B cell (primary cell): ENCODE measurements at regions not wholly inside any gene's neighbourhood (a gene's known extent, or its start where the extent isn't known, plus 50 kb on each side); places are given as distances from the start of the nearest gene placed in this dataset.

Experiments used
- ATAC-seq: fragments of 200-7000 bp; cut with Tn5 transposase; one replicate; pipeline ENCODE4 v1.10.0; 2021; ENCODE audit warnings: low read depth, mild to moderate bottlenecking, moderate number of reproducible peaks, moderate library complexity
- CTCF ChIA-PET: fragments of 350-600 bp; sonication (Branson Sonifier 250); formaldehyde crosslinking; loops from one replicate; lab custom pipeline; 2021; ENCODE audit warnings: antibody characterized with exemption, inconsistent platforms; lab: Charles Lee
- POLR2A ChIA-PET: fragments of 350-600 bp; sonication (Branson Sonifier 250); formaldehyde crosslinking; loops from one replicate; lab custom pipeline; 2021; ENCODE audit warnings: antibody characterized with exemption; lab: Charles Lee
- DNase-seq: peaks from one replicate; pipeline ENCODE4 v3.0.0; 2013
- H2AFZ ChIP-seq: 2 replicates; pipeline ENCODE4 v1.6.1; 2012; ENCODE audit warnings: mild to moderate bottlenecking, low read depth, low read length; ENCODE audit not compliant: insufficient read depth, poor library complexity, severe bottlenecking
- H3K27ac ChIP-seq, 2 donors: 1 replicate in 1 of 2; 2 replicates in 1 of 2; pipeline ENCODE4 v1.5.1; 2012 to 2013; ENCODE audit warnings: low read length in 2 of 2, mild to moderate bottlenecking in 2 of 2, moderate library complexity in 1 of 2
- H3K27me3 ChIP-seq, 4 experiments: fragments of 200-600 bp in 1 of 4; sonication (generic) in 1 of 4; replicated peaks in 1 of 4; 1 replicate in 2 of 4; 2 replicates in 2 of 4; pipeline versions ENCODE4 v1.6.1 to v1.7.0; 2013 to 2016; ENCODE audit warnings: low read length in 3 of 4, mild to moderate bottlenecking in 2 of 4, mixed read lengths in 1 of 4, moderate library complexity in 1 of 4; ENCODE audit not compliant: insufficient read depth in 4 of 4, control insufficient read depth in 3 of 4; ENCODE audit errors: control extremely low read depth in 1 of 4
- H3K36me3 ChIP-seq, 2 experiments: replicated peaks in 1 of 2; 1 replicate in 1 of 2; 2 replicates in 1 of 2; pipeline versions ENCODE4 v1.6.1 to v1.7.1; 2013; ENCODE audit warnings: low read length in 1 of 2; ENCODE audit not compliant: insufficient read depth in 2 of 2, control insufficient read depth in 1 of 2; ENCODE audit errors: control extremely low read depth in 1 of 2, extremely low read depth in 1 of 2
- H3K4me1 ChIP-seq, 2 donors: fragments of 200-600 bp in 1 of 2; sonication (generic) in 1 of 2; 1 replicate in 1 of 2; 2 replicates in 1 of 2; pipeline versions ENCODE4 v1.5.1 to v1.6.1; 2013 to 2017; ENCODE audit warnings: low read length in 2 of 2; ENCODE audit not compliant: control insufficient read depth in 2 of 2, insufficient read depth in 2 of 2
- H3K4me2 ChIP-seq: replicated peaks from 2 replicates; pipeline ENCODE3; 2012; ENCODE audit warnings: mild to moderate bottlenecking, low read depth, low read length; ENCODE audit not compliant: poor library complexity, severe bottlenecking
- H3K4me3 ChIP-seq, 5 experiments: fragments of 200-600 bp in 1 of 5; sonication (generic) in 1 of 5; 1 replicate in 3 of 5; 2 replicates in 2 of 5; pipeline versions ENCODE4 v1.5.1 to v1.7.0; 2011 to 2016; ENCODE audit warnings: low read length in 4 of 5, mild to moderate bottlenecking in 4 of 5, low read depth in 2 of 5, control low read depth in 1 of 5, moderate library complexity in 1 of 5; ENCODE audit not compliant: insufficient read depth in 1 of 5; ENCODE audit errors: control extremely low read depth in 1 of 5, extremely low read depth in 1 of 5
- H3K79me2 ChIP-seq: fragments of 200-600 bp; sonication (generic); one replicate; pipeline ENCODE4 v1.6.0; 2016; ENCODE audit warnings: low read length; ENCODE audit not compliant: control insufficient read depth, insufficient read depth
- H3K9ac ChIP-seq: fragments of 200-600 bp; sonication (generic); 2 replicates; pipeline ENCODE4 v1.6.1; 2017; ENCODE audit warnings: mild to moderate bottlenecking, low read length, moderate library complexity
- H3K9me3 ChIP-seq, 3 donors: one replicate each; pipeline versions ENCODE4 v1.6.1 to v1.7.1; 2013; ENCODE audit warnings: low read length in 2 of 3; ENCODE audit not compliant: control insufficient read depth in 2 of 3, insufficient read depth in 1 of 3; ENCODE audit errors: control extremely low read depth in 1 of 3
- H4K20me1 ChIP-seq: 2 replicates; pipeline ENCODE4 v1.6.0; 2012; ENCODE audit warnings: mild to moderate bottlenecking, low read length; ENCODE audit not compliant: insufficient read depth, control insufficient read depth, poor library complexity, severe bottlenecking
- H3K27ac Mint-ChIP-seq: one replicate; pipeline ENCODE4 v1.8.0; 2021; ENCODE audit warnings: mixed read lengths
- H3K27me3 Mint-ChIP-seq: one replicate; pipeline ENCODE4 v1.8.0; 2021; ENCODE audit warnings: mixed read lengths
- H3K4me1 Mint-ChIP-seq: one replicate; pipeline ENCODE4 v1.8.0; 2021; ENCODE audit warnings: mixed read lengths
- H3K4me3 Mint-ChIP-seq: one replicate; pipeline ENCODE4 v1.8.0; 2021; ENCODE audit warnings: mixed read lengths
- H3K9me3 Mint-ChIP-seq: one replicate; pipeline ENCODE4 v1.8.0; 2022; ENCODE audit warnings: mixed read lengths; ENCODE audit not compliant: insufficient read depth
- EZH2 ChIP-seq: IDR thresholded peaks from 2 replicates; pipeline ENCODE4 v1.6.1; 2012; ENCODE audit warnings: borderline replicate concordance, low read depth, mild to moderate bottlenecking, moderate library complexity, low read length; ENCODE audit not compliant: insufficient read depth, poor library complexity, severe bottlenecking
- WGBS: methylation state at CpG from one replicate; pipeline ENCODE4 v1.1.5; 2013; ENCODE audit warnings: missing lambda C conversion rate; ENCODE audit not compliant: insufficient coverage; 5-methylcytosine and 5-hydroxymethylcytosine counted together
- intact Hi-C: fragments of 100-400 bp; cut with micrococcal nuclease; formaldehyde crosslinking; loops from one replicate; pipeline ENCODE4 v1.10.0; 2022
- TF ChIP-seq, protein P1 (sequence below): fragments of 200-600 bp; IDR thresholded peaks from one replicate; pipeline ENCODE4 v1.8.0; 2022; ENCODE audit warnings: antibody characterized with exemption, mild to moderate bottlenecking

DNA sequence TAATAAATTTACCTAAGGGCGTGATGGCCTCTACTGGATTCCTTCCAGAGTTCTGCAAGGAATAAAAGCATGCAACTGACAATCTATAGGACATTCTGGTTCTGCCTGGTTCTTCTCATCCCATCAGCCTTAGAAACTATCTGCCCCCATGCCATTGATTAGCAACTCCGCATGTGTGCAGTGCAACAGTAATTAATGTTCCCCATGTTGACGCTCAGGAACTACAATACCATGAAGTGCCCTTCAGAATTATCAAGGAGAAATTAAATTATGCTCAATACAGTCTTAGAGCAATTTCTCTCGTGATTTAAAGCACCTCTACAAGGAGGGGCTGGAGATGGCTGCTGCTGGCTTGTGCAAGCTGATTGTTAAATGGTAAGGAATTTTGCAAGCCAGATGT is 61.7 kb upstream of the MAP4K3 start:
- 96% methylated on average over 3 of the region's 4 CpGs for WGBS
- H3K27ac ChIP-seq = no peak overlapping the region
- peaks cover 24% of the 10 kb centered on the region for H3K4me1 Mint-ChIP-seq
- no peak overlapping the region for H3K4me3 Mint-ChIP-seq
- CTCF ChIA-PET = no interaction called here
- no peaks in the 10 kb centered on the region for H4K20me1 ChIP-seq
- intact Hi-C loops = loop anchor here (10.0 kb wide), 1 partner anchor 234 kb away; no protein-coding TSS in a partner anchor
- ATAC-seq (no peak), DNase-seq (no peak)
- H2AFZ ChIP-seq = no peak overlapping the region
- H3K9me3 Mint-ChIP-seq = no peaks in the 10 kb centered on the region
- no peak overlapping the region for H3K27ac Mint-ChIP-seq
- H3K4me2 ChIP-seq = no peak overlapping the region
- no peak overlapping the region for H3K9ac ChIP-seq
- POLR2A ChIA-PET = no interaction called here
- H3K4me3 ChIP-seq = no peak overlapping the region
- H3K4me1 ChIP-seq = peaks cover 24 to 26% of the 10 kb centered on the region in 2 donors
- H3K27me3 ChIP-seq = peaks cover 0 to 16% (median 5%) of the 10 kb centered on the region in 4 experiments
- TF ChIP-seq, protein P1, sequence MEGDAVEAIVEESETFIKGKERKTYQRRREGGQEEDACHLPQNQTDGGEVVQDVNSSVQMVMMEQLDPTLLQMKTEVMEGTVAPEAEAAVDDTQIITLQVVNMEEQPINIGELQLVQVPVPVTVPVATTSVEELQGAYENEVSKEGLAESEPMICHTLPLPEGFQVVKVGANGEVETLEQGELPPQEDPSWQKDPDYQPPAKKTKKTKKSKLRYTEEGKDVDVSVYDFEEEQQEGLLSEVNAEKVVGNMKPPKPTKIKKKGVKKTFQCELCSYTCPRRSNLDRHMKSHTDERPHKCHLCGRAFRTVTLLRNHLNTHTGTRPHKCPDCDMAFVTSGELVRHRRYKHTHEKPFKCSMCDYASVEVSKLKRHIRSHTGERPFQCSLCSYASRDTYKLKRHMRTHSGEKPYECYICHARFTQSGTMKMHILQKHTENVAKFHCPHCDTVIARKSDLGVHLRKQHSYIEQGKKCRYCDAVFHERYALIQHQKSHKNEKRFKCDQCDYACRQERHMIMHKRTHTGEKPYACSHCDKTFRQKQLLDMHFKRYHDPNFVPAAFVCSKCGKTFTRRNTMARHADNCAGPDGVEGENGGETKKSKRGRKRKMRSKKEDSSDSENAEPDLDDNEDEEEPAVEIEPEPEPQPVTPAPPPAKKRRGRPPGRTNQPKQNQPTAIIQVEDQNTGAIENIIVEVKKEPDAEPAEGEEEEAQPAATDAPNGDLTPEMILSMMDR = no peak
- TF ChIP-seq EZH2 = no peak
- H3K79me2 ChIP-seq = no peaks in the 10 kb centered on the region
- H3K36me3 ChIP-seq = no peaks in the 10 kb centered on the region
- no peaks in the 10 kb centered on the region for H3K9me3 ChIP-seq
- peaks cover 38% of the 10 kb centered on the region for H3K27me3 Mint-ChIP-seq

DNA sequence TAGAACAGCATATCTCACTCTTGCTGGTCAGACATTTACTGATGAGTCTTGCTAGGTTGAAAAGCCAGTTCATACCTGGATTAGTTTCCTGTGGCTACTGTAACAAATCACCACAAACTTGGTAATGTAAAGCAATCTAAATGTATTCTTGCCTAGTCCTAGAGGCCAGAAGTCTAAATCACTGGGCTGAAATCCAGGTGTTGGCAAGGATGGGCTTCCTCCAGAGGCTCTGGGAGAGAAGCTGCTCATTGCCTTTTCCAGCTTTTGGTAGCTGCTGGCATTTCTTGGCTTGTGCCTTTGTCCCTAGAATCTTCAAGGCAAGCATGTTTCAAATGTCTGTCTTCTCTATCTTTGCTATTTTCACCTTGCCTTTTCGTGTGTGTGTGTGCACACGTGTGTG is 62.3 kb upstream of the MAP4K3 start:
- H3K27me3 Mint-ChIP-seq = peaks cover 40% of the 10 kb centered on the region
- H3K9ac ChIP-seq = no peak overlapping the region
- H3K4me1 Mint-ChIP-seq = peaks cover 27% of the 10 kb centered on the region
- no peak overlapping the region for H3K27ac ChIP-seq
- DNase-seq (no peak), ATAC-seq (no peak)
- H3K9me3 Mint-ChIP-seq = no peaks in the 10 kb centered on the region
- no CpG with 5 or more reads among the region's 2 CpGs for WGBS
- H2AFZ ChIP-seq = no peak overlapping the region
- intact Hi-C loops = loop anchor here (10.0 kb wide), 1 partner anchor 235 kb away; no protein-coding TSS in a partner anchor
- no peak overlapping the region for H3K27ac Mint-ChIP-seq
- H3K4me2 ChIP-seq = no peak overlapping the region
- H3K4me1 ChIP-seq = peaks cover 26 to 28% of the 10 kb centered on the region in 2 donors
- no peak for TF ChIP-seq EZH2
- TF ChIP-seq, protein P1 = no peak
- ChIA-PET POLR2A (no interaction called here), CTCF (no interaction called here)
- H3K36me3 ChIP-seq = no peaks in the 10 kb centered on the region
- no peak overlapping the region for H3K4me3 Mint-ChIP-seq
- H3K4me3 ChIP-seq = no peak overlapping the region
- H3K27me3 ChIP-seq = peaks cover 0 to 19% (median 5%) of the 10 kb centered on the region in 4 experiments
- H4K20me1 ChIP-seq = no peaks in the 10 kb centered on the region
- no peaks in the 10 kb centered on the region for H3K79me2 ChIP-seq
- no peaks in the 10 kb centered on the region for H3K9me3 ChIP-seq
